Trophoblast cell (in vitro differentiated cells and primary cell): ENCODE measurements at regions not wholly inside any gene's neighbourhood (a gene's known extent, or its start where the extent isn't known, plus 50 kb on each side); places are given as distances from the start of the nearest gene placed in this dataset.

ENCODE experiments used
- DNase-seq, 2 donors: peaks; one replicate each; pipeline ENCODE4 v3.0.0-alpha.2; 2016
- H2AFZ ChIP-seq: 2 replicates; pipeline ENCODE4 v1.6.1; 2013; ENCODE audit warnings: low read length, moderate library complexity, mild to moderate bottlenecking; ENCODE audit not compliant: insufficient read depth, poor library complexity
- H2AK5ac ChIP-seq: 2 replicates; pipeline ENCODE4 v1.6.1; 2013; ENCODE audit warnings: mild to moderate bottlenecking, low read length
- H2BK120ac ChIP-seq: 2 replicates; pipeline ENCODE4 v1.6.1; 2013; ENCODE audit warnings: low read length, mild to moderate bottlenecking, moderate library complexity; ENCODE audit not compliant: insufficient read depth, poor library complexity
- H2BK12ac ChIP-seq: 2 replicates; pipeline ENCODE4 v1.6.1; 2013; ENCODE audit warnings: mild to moderate bottlenecking, low read length, moderate library complexity
- H2BK5ac ChIP-seq: 2 replicates; pipeline ENCODE4 v1.6.1; 2013; ENCODE audit warnings: low read length, low read depth, moderate library complexity, mild to moderate bottlenecking; ENCODE audit not compliant: poor library complexity
- H3K14ac ChIP-seq: 2 replicates; pipeline ENCODE4 v1.6.1; 2013; ENCODE audit warnings: mild to moderate bottlenecking, low read length
- H3K18ac ChIP-seq: 2 replicates; pipeline ENCODE4 v1.6.1; 2013; ENCODE audit warnings: mild to moderate bottlenecking, low read length
- H3K23ac ChIP-seq: 2 replicates; pipeline ENCODE4 v1.6.1; 2013; ENCODE audit warnings: low read length
- H3K27ac ChIP-seq: 2 replicates; pipeline ENCODE4 v1.5.1; 2013; ENCODE audit warnings: low read depth, mild to moderate bottlenecking, inconsistent platforms, low read length, moderate library complexity
- H3K27me3 ChIP-seq: 2 replicates; pipeline ENCODE4 v1.6.1; 2013; ENCODE audit warnings: inconsistent platforms, mild to moderate bottlenecking, low read length, moderate library complexity; ENCODE audit not compliant: insufficient read depth
- H3K36me3 ChIP-seq, 2 experiments: 1 replicate in 1 of 2; 2 replicates in 1 of 2; pipeline ENCODE4 v1.6.1; 2013; ENCODE audit warnings: low read length in 2 of 2, mild to moderate bottlenecking in 2 of 2, moderate library complexity in 1 of 2; ENCODE audit not compliant: insufficient read depth in 2 of 2, control insufficient read depth in 1 of 2
- H3K4ac ChIP-seq: 2 replicates; pipeline ENCODE4 v1.6.1; 2013; ENCODE audit warnings: low read depth, mild to moderate bottlenecking, low read length, moderate library complexity
- H3K4me1 ChIP-seq, 2 experiments: 1 replicate in 1 of 2; 2 replicates in 1 of 2; pipeline ENCODE4 v1.6.1; 2013; ENCODE audit warnings: low read length in 2 of 2, mild to moderate bottlenecking in 2 of 2, moderate library complexity in 1 of 2; ENCODE audit not compliant: insufficient read depth in 2 of 2, control insufficient read depth in 1 of 2
- H3K4me2 ChIP-seq: 2 replicates; pipeline ENCODE4 v1.6.1; 2013; ENCODE audit warnings: inconsistent platforms, mild to moderate bottlenecking, low read length, moderate library complexity
- H3K4me3 ChIP-seq: 2 replicates; pipeline ENCODE4 v1.5.1; 2013; ENCODE audit warnings: mild to moderate bottlenecking, low read depth, low read length, inconsistent platforms
- H3K79me1 ChIP-seq: one replicate; pipeline ENCODE4 v1.6.1; 2013; ENCODE audit warnings: low read length
- H3K79me2 ChIP-seq: 2 replicates; pipeline ENCODE4 v1.6.1; 2013; ENCODE audit warnings: low read length, mild to moderate bottlenecking; ENCODE audit not compliant: control insufficient read depth, insufficient read depth, poor library complexity
- H3K9ac ChIP-seq: 2 replicates; pipeline ENCODE4 v1.6.1; 2013; ENCODE audit warnings: mild to moderate bottlenecking, low read length
- H3K9me3 ChIP-seq: 2 replicates; pipeline ENCODE4 v1.6.1; 2013; ENCODE audit warnings: low read depth, mild to moderate bottlenecking, control low read depth, inconsistent platforms, low read length; ENCODE audit not compliant: insufficient read depth
- H4K12ac ChIP-seq: 2 replicates; pipeline ENCODE4 v1.6.1; 2013; ENCODE audit warnings: low read depth, mild to moderate bottlenecking, low read length, moderate library complexity
- H4K8ac ChIP-seq: 2 replicates; pipeline ENCODE4 v1.6.1; 2013; ENCODE audit warnings: low read depth, mild to moderate bottlenecking, low read length, moderate library complexity
- H4K91ac ChIP-seq: one replicate; pipeline ENCODE4 v1.6.1; 2013; ENCODE audit warnings: low read depth, mild to moderate bottlenecking, low read length, moderate library complexity
- WGBS: extraction: QIAGEN DNeasy Blood & Tissue Kit; methylation state at CpG from one replicate; pipeline ENCODE4 v1.1.7; 2013; ENCODE audit warnings: missing lambda C conversion rate; ENCODE audit not compliant: insufficient read length, insufficient coverage; ENCODE audit errors: extremely low coverage; 5-methylcytosine and 5-hydroxymethylcytosine counted together

DNA sequence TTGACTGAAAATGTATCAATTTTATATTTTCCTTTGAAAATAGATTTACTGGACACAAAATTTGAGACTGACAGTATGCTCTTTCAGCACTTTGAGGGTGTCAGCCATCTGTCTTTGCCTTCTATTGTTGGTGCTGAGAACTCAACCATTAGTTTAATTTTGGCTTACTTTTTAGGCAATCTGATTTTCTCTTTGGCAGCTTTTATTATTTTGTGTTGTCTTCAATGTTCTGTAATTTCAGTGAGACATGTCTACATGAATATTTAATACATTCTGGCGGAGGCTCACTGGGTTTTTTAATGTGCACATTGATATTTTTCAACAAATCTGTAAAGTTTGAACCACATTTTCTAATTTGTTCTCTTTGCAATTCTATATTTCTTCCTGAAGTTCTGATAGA, 648.6 kb downstream of the C6orf118 start:
- Histone ChIP-seq H3K4me2 (no peak overlapping the region), H3K9ac (no peak overlapping the region), H2BK12ac (no peak overlapping the region), H2BK5ac (no peak overlapping the region), H3K4me1 (no peaks in the 10 kb centered on the region), H4K8ac (no peak overlapping the region), H4K91ac (no peak overlapping the region), H4K12ac (no peak overlapping the region), H2BK120ac (no peak overlapping the region), H3K9me3 (no peaks in the 10 kb centered on the region), H3K4ac (no peak overlapping the region), H3K79me1 (no peaks in the 10 kb centered on the region), H3K27me3 (no peaks in the 10 kb centered on the region), H2AK5ac (no peak overlapping the region), H3K36me3 (no peaks in the 10 kb centered on the region), H3K4me3 (no peak overlapping the region), H3K23ac (no peak overlapping the region), H3K27ac (no peak overlapping the region), H2AFZ (no peak overlapping the region), H3K79me2 (no peaks in the 10 kb centered on the region), H3K14ac (no peak overlapping the region), H3K18ac (no peak overlapping the region)
- no peak for DNase-seq
- WGBS = no CpG with 5 or more reads among the region's 1 CpG

DNA sequence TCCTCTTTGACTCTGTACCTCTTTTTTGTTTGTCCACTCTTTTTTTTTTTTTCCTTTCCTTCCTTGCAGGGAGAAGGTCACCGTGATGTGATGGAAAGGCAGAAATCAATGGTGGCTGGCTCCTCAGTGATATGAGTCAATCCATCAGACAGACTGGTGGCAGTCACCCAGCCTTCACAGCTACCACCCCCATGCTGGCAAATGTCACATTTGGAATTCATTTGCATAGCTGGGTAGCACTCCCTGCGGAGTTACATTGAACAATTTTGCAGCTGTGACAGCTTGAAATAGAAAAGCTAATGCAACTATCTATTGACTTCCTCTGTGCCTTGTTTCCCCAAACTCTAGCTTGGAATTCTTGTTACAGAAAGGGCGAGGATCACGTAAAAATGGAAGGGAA, 668.4 kb downstream of the C6orf118 start:
- no peaks in the 10 kb centered on the region for H3K27me3 ChIP-seq

DNA sequence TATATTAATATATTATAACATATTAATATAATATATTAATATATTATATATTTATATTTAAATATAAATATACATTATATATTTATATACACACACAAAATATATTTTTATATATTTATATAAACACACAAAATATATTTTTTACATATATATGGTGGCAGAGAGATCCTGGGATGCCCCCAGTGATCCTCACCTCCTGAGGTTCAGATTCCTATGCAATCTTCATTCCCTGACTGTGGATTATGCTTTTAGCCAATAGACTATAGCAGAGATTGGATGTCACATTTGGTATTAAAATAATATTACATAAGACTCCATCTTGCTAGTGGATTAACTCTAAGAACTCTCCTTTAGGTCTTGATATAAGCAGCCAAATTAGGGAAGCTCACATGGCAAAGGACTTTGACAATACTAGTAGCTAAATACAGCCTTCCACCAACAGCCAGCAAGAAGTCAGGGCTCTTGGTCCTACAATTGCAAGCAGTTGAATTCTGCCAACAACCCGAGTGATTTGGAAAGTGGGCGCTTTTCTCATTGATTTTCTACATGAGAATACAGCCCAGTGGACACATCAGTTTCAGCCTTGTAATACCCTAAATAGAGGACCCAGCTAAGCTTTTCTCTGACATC, 681.0 kb downstream of the C6orf118 start:
- Histone ChIP-seq H2BK12ac (no peak overlapping the region), H3K4ac (no peak overlapping the region), H2BK120ac (no peak overlapping the region), H3K4me3 (no peak overlapping the region), H4K12ac (no peak overlapping the region), H2AFZ (no peak overlapping the region), H3K79me2 (no peaks in the 10 kb centered on the region), H3K4me1 (no peaks in the 10 kb centered on the region), H2BK5ac (no peak overlapping the region), H3K79me1 (no peaks in the 10 kb centered on the region), H4K91ac (no peak overlapping the region), H3K14ac (no peak overlapping the region), H4K8ac (no peak overlapping the region), H2AK5ac (no peak overlapping the region), H3K9me3 (no peaks in the 10 kb centered on the region), H3K23ac (no peak overlapping the region), H3K36me3 (no peaks in the 10 kb centered on the region), H3K27ac (no peak overlapping the region), H3K9ac (no peak overlapping the region), H3K27me3 (no peaks in the 10 kb centered on the region), H3K18ac (no peak overlapping the region), H3K4me2 (no peak overlapping the region)
- no CpG with 5 or more reads among the region's 2 CpGs for WGBS
- no peak for DNase-seq

More for the DNA sequence above, 668.4 kb downstream of the C6orf118 start:
- H2BK120ac ChIP-seq = no peak overlapping the region
- no peaks in the 10 kb centered on the region for H3K9me3 ChIP-seq
- no peak overlapping the region for H3K9ac ChIP-seq
- H3K79me1 ChIP-seq = no peaks in the 10 kb centered on the region
- H3K18ac ChIP-seq = no peak overlapping the region
- H3K36me3 ChIP-seq = no peaks in the 10 kb centered on the region
- H4K91ac ChIP-seq = no peak overlapping the region
- no peak overlapping the region for H3K4ac ChIP-seq
- H2BK12ac ChIP-seq = no peak overlapping the region
- H4K8ac ChIP-seq = no peak overlapping the region
- no CpG with 5 or more reads among the region's 4 CpGs for WGBS
- no peaks in the 10 kb centered on the region for H3K79me2 ChIP-seq
- no peak overlapping the region for H3K4me2 ChIP-seq
- H3K4me1 ChIP-seq = no peaks in the 10 kb centered on the region
- H3K23ac ChIP-seq = no peak overlapping the region
- no peak overlapping the region for H3K4me3 ChIP-seq
- H2BK5ac ChIP-seq = no peak overlapping the region
- H2AFZ ChIP-seq = no peak overlapping the region
- H4K12ac ChIP-seq = no peak overlapping the region
- H3K27ac ChIP-seq = no peak overlapping the region
- H2AK5ac ChIP-seq = no peak overlapping the region
- no peak overlapping the region for H3K14ac ChIP-seq
- peak in 1 of 2 donors; percentile 3 for DNase-seq

DNA sequence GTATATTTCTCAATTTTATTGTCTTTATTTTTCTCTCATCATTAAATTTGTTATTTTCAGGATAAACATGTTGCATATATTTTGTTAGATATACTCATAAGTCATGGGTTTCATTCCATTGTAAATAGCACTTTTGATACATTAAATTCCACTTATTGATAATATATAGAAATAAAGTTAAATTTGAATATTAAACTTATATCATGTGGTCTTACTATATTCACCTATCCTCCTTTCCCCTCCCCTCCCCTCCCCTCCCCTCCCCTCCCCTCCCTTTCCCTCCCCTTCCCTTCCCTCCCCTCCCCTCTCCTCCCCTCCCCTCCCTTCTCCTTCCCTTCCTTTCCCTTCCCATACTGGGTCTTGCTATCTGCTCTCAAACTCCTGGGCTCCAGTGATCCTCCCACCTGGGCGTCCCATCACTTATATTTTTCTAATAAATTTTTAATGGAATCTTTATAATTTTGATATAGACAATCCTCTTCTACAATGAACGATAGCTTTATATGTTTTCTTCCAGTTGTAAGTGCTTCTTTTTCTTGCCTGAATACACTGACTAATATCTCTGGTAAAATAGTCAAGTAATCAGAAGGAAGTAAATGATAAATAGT, 692.4 kb downstream of the C6orf118 start:
- Histone ChIP-seq H4K12ac (no peak overlapping the region), H3K79me1 (no peaks in the 10 kb centered on the region), H3K9me3 (no peaks in the 10 kb centered on the region), H3K27ac (no peak overlapping the region), H3K9ac (no peak overlapping the region), H2BK5ac (no peak overlapping the region), H2AK5ac (no peak overlapping the region), H3K27me3 (no peaks in the 10 kb centered on the region), H3K18ac (no peak overlapping the region), H3K14ac (no peak overlapping the region), H3K23ac (no peak overlapping the region), H2AFZ (no peak overlapping the region), H4K91ac (no peak overlapping the region), H3K36me3 (no peaks in the 10 kb centered on the region), H3K79me2 (no peaks in the 10 kb centered on the region), H3K4me1 (no peaks in the 10 kb centered on the region), H3K4ac (no peak overlapping the region), H2BK120ac (no peak overlapping the region), H3K4me2 (no peak overlapping the region), H4K8ac (no peak overlapping the region), H2BK12ac (no peak overlapping the region), H3K4me3 (no peak overlapping the region)
- no peak for DNase-seq
- no CpG with 5 or more reads among the region's 2 CpGs for WGBS
